Natural killer cell treated with Interleukin-12 subunit alpha and Interleukin-12 subunit beta and Interleukin-15 and Interleukin-18, amount 100 ng/mL, for 72 hours (primary cell): ENCODE measurements at regions not wholly inside any gene's neighbourhood (a gene's known extent, or its start where the extent isn't known, plus 50 kb on each side); places are given as distances from the start of the nearest gene placed in this dataset.

Experiments
- ATAC-seq, 2 donors: fragments of 150-1000 bp; cut with Tn5 transposase in 1 of 2; sonication (Bioruptor Pico), chemical (Tn5 transposase) in 1 of 2; 2 replicates each; pipeline ENCODE4 v1.10.0; 2021
- DNase-seq: peaks from one replicate; pipeline ENCODE4 v3.0.0; 2022; ENCODE audit warnings: low spot score
- H3K27ac Mint-ChIP-seq, 2 donors: 1 replicate in 1 of 2; 2 replicates in 1 of 2; pipeline ENCODE4 v1.8.0; 2022; ENCODE audit warnings: mixed read lengths in 2 of 2, mild to moderate bottlenecking in 1 of 2, moderate library complexity in 1 of 2
- H3K27me3 Mint-ChIP-seq, 2 donors: 1 replicate in 1 of 2; 2 replicates in 1 of 2; pipeline ENCODE4 v1.8.0; 2022; ENCODE audit warnings: mixed read lengths in 2 of 2
- H3K36me3 Mint-ChIP-seq: one replicate; pipeline ENCODE4 v1.8.0; 2022; ENCODE audit warnings: mixed read lengths
- H3K4me1 Mint-ChIP-seq, 2 donors: 1 replicate in 1 of 2; 2 replicates in 1 of 2; pipeline ENCODE4 v1.8.0; 2022; ENCODE audit warnings: low read depth in 2 of 2, mixed read lengths in 2 of 2, mild to moderate bottlenecking in 1 of 2
- H3K4me3 Mint-ChIP-seq: one replicate; pipeline ENCODE4 v1.8.0; 2022; ENCODE audit warnings: mixed read lengths
- H3K9me3 Mint-ChIP-seq: 2 replicates; pipeline ENCODE4 v1.8.0; 2022; ENCODE audit warnings: mixed read lengths

DNA sequence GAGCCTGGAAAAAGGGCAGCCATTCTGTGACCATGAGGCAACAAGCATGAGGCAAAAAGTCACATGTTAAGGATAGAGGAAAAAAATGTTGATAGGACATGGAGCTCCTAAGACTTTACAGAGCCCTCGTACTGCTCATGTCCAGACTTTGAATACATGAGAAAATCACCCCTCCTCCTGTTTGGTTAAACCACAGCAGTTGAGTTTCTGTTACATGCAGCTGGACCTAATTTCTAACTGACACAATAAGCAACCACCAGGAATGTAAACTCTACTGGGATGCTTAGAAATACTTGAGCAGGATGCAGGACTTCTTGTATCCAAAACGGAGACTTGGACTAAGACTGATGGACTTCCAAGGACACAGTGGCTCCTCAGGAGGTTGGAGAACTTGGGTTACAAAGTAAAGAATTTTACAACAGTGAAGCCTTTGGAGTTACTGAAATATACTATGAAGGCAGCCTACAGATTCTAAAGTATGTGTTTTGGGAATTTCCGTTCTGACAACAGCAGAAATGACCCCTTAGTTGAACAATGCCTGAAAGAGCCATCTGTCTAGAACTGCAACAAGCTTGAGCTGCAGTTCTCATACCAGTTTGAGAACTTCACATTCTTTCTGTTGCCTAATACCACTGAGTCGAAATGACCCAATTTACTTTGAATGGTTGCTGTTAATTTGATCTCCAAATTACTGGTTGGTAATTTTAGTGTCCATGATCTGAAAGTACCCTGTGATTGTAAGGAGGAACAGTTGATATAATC is 268.9 kb downstream of the PIK3R1 start:
- DNase-seq: no peak
- Mint-ChIP-seq H3K9me3 (peaks cover 4% of the 10 kb centered on the region), H3K4me3 (no peak overlapping the region), H3K36me3 (peaks cover 6% of the 10 kb centered on the region), H3K4me1 (peaks cover 0 to 4% of the 10 kb centered on the region in 2 donors), H3K27me3 (peaks cover 17 to 23% of the 10 kb centered on the region in 2 donors), H3K27ac (no peak overlapping the region)
- no peak for ATAC-seq

DNA sequence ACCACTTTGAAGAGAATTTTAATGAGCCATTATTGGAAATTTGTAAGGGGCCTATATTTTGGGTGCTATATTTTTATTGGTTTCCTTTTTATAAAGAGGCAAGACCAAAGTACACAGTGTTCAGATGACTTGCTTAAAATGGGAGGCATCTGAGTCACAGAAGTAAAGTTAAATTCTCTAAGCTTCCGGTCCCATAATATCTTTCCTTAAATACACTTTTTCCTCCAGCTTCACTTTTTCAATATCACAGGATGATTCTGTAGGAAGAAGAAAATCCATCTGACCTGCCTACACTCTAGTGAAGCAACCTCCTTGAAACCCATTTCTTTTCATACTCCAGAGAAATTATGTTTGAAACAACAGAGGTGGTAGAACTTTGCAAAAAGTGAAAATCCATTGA is 274.0 kb downstream of the PIK3R1 start:
- peaks cover 0 to 4% of the 10 kb centered on the region in 2 donors for H3K4me1 Mint-ChIP-seq
- H3K27me3 Mint-ChIP-seq: peaks cover 13 to 28% of the 10 kb centered on the region in 2 donors
- no peak overlapping the region for H3K27ac Mint-ChIP-seq
- DNase-seq (no peak), ATAC-seq (no peak)
- peaks cover 6% of the 10 kb centered on the region for H3K36me3 Mint-ChIP-seq
- H3K9me3 Mint-ChIP-seq: no peaks in the 10 kb centered on the region
- H3K4me3 Mint-ChIP-seq: no peak overlapping the region

DNA sequence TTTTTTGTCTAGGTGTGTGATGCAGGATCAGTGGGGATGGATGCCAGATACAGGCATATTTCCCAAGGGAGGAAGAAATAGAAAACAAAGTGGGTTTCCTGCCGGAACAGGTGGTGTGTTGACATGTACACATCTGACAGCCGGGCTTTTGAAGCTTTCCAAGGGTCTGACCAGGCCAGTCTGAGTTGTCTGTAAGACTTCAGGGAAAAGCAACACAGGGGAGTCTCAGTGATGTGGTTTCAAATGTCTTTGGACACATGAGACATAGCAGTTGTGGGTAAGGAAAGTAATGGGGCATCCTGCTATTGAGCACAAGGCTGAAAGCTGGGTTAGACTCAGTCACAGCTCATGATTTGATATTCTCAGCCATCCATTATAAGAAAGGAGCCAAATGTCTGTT is 274.9 kb downstream of the PIK3R1 start:
- Mint-ChIP-seq H3K4me1 (peaks cover 0 to 4% of the 10 kb centered on the region in 2 donors), H3K9me3 (no peaks in the 10 kb centered on the region), H3K27ac (no peak overlapping the region), H3K4me3 (no peak overlapping the region), H3K27me3 (peaks cover 13 to 28% of the 10 kb centered on the region in 2 donors), H3K36me3 (peaks cover 6% of the 10 kb centered on the region)
- ATAC-seq (no peak), DNase-seq (no peak)

DNA sequence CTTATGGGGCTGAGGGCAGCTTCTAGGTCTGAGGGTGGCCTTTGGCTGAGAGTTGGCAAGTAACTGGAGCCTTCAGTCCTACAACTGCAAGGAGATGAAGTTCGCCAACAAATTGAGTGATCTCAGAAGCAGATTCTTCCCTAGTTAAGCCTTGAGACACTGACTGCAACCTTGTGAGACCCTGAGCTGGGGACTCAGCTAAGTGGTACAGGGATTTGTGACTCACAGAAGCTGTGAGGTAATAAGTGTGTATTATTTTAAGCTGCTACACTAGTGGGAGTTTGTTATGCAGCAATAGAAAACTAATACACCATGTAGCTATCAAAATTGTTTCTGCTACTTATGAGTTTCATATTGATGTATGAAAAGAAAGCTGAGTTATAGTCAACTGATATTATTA is 279.2 kb downstream of the PIK3R1 start:
- Mint-ChIP-seq H3K9me3 (peaks cover 13% of the 10 kb centered on the region), H3K27ac (no peak overlapping the region), H3K27me3 (peaks cover 7 to 11% of the 10 kb centered on the region in 2 donors), H3K4me3 (no peak overlapping the region), H3K36me3 (peaks cover 10% of the 10 kb centered on the region), H3K4me1 (no peaks in the 10 kb centered on the region)
- ATAC-seq: no peak
- no peak for DNase-seq

DNA sequence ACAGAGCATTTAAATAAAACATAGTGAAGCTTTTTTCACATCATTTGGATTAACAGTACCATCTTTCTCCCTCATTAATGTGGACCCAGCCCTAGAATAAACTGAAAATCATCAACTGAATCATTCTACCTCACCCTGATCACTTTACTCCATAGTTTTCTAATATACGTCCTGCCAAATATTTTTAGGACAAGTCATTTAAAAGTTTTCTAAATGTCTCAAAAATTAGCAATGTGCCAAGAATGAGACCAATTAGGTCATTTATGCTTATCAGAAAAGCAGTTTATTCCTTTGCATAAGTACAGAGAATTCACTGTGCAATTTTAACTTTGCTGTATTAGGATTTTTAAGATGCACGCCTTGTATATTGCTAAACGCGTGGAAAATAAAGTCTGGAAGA is 284.4 kb downstream of the PIK3R1 start:
- no peak overlapping the region for H3K27ac Mint-ChIP-seq
- peaks cover 0 to 7% of the 10 kb centered on the region in 2 donors for H3K27me3 Mint-ChIP-seq
- no peak overlapping the region for H3K4me3 Mint-ChIP-seq
- peaks cover 10% of the 10 kb centered on the region for H3K36me3 Mint-ChIP-seq
- DNase-seq: no peak
- H3K9me3 Mint-ChIP-seq: peaks cover 13% of the 10 kb centered on the region
- no peak for ATAC-seq
- H3K4me1 Mint-ChIP-seq: no peaks in the 10 kb centered on the region

DNA sequence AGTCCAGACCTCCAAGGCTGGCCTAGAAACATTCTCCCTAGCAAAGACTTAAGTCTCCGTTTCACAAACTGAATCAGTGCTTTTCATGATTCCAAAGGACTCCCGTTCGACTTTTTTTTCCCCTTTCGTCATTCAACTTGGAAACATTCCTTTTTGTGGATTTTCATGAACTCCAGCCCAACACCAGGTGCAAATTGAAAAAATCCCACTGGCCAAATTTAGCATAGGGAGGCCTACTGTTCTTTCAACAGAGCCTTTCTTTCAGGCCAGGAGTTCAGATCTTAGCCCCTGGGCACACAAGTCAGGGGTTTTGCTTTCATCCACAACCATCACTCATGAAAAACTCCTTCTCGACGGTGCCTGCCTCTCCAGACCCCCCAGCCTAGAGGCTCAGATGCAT is 285.3 kb downstream of the PIK3R1 start:
- no peak for DNase-seq
- no peak overlapping the region for H3K27ac Mint-ChIP-seq
- peaks cover 10% of the 10 kb centered on the region for H3K36me3 Mint-ChIP-seq
- H3K4me1 Mint-ChIP-seq: no peaks in the 10 kb centered on the region
- peaks cover 0 to 7% of the 10 kb centered on the region in 2 donors for H3K27me3 Mint-ChIP-seq
- ATAC-seq: no peak
- H3K9me3 Mint-ChIP-seq: peaks cover 13% of the 10 kb centered on the region
- H3K4me3 Mint-ChIP-seq: no peak overlapping the region

DNA sequence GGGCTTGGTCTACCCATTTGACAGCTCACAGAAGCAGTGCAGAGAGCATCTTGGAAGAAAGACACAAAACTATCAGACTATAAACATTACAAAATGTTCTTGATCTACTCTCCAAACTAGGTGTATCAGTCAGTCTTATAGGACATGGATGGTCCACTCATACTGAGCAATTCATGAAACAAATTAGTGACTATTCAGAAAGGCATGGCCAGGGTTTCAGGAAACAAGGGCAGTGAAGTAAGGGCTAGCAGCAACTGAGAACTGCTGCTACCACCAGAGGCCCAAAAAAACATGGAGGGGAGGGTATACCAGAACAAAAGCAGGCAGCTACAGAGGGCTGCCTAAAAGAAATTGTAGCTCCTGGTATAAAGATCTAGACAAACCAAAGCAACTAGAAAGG is 287.0 kb downstream of the PIK3R1 start:
- peaks cover 1% of the 10 kb centered on the region for H3K36me3 Mint-ChIP-seq
- H3K27me3 Mint-ChIP-seq: peaks cover 0 to 7% of the 10 kb centered on the region in 2 donors
- no peak for ATAC-seq
- DNase-seq: no peak
- H3K4me1 Mint-ChIP-seq: no peaks in the 10 kb centered on the region
- H3K9me3 Mint-ChIP-seq: peaks cover 8% of the 10 kb centered on the region
- H3K27ac Mint-ChIP-seq: no peak overlapping the region
- H3K4me3 Mint-ChIP-seq: no peak overlapping the region

DNA sequence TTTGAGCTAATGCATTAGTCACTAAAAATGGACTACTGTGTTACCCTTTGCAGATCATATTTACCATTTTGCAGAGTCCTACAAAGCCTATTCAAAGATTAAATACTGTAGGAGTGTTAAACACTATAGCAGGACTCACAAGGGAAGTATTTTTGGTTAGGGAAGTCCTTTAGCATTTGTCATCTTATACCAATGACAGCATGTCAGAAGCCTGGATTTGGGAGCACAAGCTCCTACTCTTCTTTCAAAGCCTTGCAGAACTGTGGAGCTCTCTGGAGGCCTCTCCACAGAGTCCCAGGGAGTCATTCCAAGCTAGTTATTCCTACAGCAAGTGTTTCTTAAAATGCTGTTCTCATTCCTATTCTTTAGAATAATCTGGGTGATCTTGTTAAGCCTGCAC is 288.8 kb downstream of the PIK3R1 start:
- Mint-ChIP-seq H3K4me1 (no peaks in the 10 kb centered on the region), H3K4me3 (no peak overlapping the region), H3K9me3 (peaks cover 2% of the 10 kb centered on the region), H3K36me3 (no peaks in the 10 kb centered on the region), H3K27ac (no peak overlapping the region), H3K27me3 (peaks cover 0 to 7% of the 10 kb centered on the region in 2 donors)
- ATAC-seq (no peak), DNase-seq (no peak)

DNA sequence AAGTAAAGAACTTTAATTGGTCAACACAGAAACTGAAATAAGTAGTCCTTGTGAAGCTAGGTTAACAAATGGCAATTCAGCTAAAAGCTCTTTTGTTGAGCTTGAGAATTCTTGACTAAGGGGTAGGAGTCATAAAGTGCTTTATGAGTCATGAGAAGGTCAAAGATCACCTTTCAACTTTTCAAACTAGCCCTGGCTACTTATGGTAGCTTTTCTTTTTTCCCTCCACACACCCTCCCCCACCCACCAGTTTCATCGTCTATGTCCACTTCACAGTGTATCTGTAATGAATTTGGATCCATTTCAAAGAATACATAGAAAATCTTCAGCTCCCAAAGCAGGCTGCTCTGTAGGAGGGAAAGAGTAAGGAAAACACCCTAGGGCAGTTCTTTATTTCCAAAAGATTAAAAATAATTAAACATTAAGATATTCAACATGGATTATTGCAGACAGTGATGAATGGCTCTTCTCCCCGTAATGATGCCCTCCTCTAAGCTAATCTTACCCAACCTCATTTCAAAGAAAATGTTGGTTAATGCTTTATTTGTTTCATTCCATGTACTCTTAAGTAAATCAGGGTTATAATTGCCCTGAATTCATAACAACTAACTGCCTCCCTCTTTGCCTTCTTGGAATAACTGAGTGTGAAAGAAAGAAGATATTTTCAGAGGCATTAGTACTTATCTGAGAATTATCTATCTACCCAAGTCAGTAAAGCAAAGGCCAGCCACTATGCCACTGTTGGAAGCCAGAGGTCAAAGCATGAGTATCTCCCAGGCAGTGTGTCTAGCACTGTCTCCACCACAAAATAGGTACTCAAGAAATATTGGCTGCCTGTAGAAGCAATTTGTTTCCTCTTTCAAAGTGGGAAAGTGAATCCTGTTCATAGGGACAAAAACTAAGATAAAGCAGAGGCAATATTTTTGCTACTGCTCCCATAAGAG is 290.6 kb downstream of the PIK3R1 start:
- Mint-ChIP-seq H3K4me1 (no peaks in the 10 kb centered on the region), H3K27ac (no peak overlapping the region), H3K36me3 (no peaks in the 10 kb centered on the region), H3K9me3 (peaks cover 2% of the 10 kb centered on the region), H3K27me3 (peaks cover 8 to 11% of the 10 kb centered on the region in 2 donors), H3K4me3 (no peak overlapping the region)
- ATAC-seq: no peak
- DNase-seq: no peak

DNA sequence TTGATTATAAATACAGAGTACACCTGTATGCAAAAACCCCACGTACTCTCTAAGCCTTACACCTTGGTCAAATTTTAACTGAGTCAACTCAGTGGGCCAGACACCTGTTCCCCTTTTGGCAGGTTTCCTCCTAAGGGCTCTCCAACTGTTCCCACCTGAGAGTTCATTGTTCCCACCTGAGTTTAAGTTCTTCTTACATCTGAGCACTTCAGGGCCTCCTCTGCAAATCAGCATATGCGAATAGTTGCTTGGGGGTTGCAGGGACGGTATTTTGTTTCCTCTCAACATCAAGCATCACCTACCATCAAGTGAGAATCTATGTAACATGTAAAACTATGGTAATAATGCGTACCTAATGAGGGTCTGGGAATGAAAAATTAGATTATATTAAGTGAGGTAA is 300.0 kb downstream of the PIK3R1 start:
- Mint-ChIP-seq H3K4me3 (no peak overlapping the region), H3K4me1 (peaks cover 0 to 4% of the 10 kb centered on the region in 2 donors)

DNA sequence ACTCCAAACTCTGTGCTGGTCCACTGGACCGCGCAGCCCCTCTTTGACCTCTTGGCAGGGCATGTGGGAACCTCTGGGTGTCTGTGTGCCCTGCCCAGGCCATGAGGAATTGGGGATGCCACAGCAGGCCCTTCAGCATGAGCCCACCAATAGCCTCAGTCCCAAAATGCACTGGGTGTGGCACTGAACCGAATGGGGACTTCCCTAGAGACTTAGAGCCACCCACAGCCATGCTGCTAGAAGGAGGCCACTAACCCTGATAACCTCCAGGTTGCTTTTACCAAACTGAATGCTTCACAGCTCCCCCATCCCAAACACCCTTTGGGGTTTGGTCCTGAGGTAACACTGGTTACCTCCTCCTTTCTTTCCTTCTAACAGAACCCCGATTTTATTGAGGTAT is 302.7 kb downstream of the PIK3R1 start:
- DNase-seq (no peak), ATAC-seq (no peak)
- H3K9me3 Mint-ChIP-seq: no peaks in the 10 kb centered on the region
- no peaks in the 10 kb centered on the region for H3K36me3 Mint-ChIP-seq
- H3K4me3 Mint-ChIP-seq: no peak overlapping the region
- H3K4me1 Mint-ChIP-seq: peaks cover 0 to 4% of the 10 kb centered on the region in 2 donors
- no peak overlapping the region for H3K27ac Mint-ChIP-seq
- H3K27me3 Mint-ChIP-seq: peaks cover 5 to 6% of the 10 kb centered on the region in 2 donors

More for the DNA sequence above, 300.0 kb downstream of the PIK3R1 start:
- H3K36me3 Mint-ChIP-seq: no peaks in the 10 kb centered on the region
- H3K27me3 Mint-ChIP-seq: peaks cover 13 to 16% of the 10 kb centered on the region in 2 donors
- no peak for DNase-seq
- no peak overlapping the region for H3K27ac Mint-ChIP-seq
- H3K9me3 Mint-ChIP-seq: peaks cover 3% of the 10 kb centered on the region
- ATAC-seq: no peak

DNA sequence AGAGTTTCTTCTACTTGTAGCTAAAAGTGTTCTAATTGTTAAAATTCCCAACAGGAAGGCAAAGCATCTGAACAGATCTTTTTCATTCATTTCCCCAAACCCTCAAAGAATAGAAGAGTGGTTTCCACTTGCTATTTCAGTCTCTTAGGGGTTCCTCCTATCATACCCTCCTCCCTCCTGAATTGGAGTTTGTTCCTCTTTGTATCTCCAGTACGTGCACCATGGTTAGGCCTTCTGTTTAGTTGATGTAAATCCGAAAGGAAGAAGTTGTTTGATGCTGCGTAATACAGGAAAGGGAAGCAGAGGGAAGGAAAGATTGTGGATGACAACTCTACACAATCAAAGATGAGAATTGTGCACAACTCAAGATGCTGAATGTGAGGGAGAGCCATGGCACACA is 303.6 kb downstream of the PIK3R1 start:
- Mint-ChIP-seq H3K36me3 (no peaks in the 10 kb centered on the region), H3K9me3 (no peaks in the 10 kb centered on the region), H3K4me1 (peaks cover 0 to 4% of the 10 kb centered on the region in 2 donors), H3K4me3 (no peak overlapping the region), H3K27me3 (peaks cover 5 to 6% of the 10 kb centered on the region in 2 donors), H3K27ac (no peak overlapping the region)
- DNase-seq: no peak
- ATAC-seq: no peak

DNA sequence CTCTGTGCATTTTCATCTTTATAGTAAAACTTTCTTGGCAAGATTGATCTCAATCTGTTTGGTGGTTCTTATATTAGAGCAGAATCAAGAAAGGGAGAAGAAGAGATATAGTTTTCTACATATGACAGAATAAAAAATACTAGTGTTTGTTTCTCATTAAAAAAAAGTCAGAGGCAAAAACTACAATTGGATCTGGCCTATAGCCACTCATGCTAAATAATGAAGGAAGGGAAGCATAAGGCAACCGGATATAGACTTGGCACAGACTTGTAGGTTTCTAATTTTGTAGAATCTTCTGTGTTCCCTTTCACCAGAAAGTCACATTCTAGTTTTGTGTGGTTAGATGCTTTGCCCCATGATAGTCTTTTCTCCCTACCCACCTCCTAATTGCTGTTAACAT is 306.2 kb downstream of the PIK3R1 start:
- ATAC-seq (no peak), DNase-seq (no peak)
- Mint-ChIP-seq H3K27me3 (peaks cover 0 to 8% of the 10 kb centered on the region in 2 donors), H3K4me3 (no peak overlapping the region), H3K27ac (no peak overlapping the region), H3K4me1 (peaks cover 0 to 4% of the 10 kb centered on the region in 2 donors), H3K36me3 (no peaks in the 10 kb centered on the region), H3K9me3 (no peaks in the 10 kb centered on the region)

DNA sequence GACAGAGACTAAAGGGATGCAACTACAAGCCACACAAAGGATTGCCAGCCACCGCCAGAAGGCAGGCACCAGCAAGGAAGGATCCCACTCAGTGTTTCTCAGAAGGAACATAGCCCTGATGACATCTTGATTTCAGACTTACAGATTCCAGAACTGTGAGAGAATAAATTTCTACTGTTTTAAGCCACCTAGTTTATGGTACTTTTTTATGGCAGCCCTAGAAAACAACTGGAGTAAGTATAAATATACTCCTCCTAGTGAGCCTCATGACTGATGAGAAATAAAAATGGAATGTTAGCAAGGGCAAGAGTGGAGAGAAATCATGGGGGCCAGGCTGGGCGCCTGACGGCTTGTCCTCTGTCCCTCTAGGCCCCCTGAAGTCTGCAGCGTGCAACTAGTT is 307.3 kb downstream of the PIK3R1 start:
- DNase-seq (no peak), ATAC-seq (no peak)
- Mint-ChIP-seq H3K27ac (no peak overlapping the region), H3K27me3 (peaks cover 0 to 5% of the 10 kb centered on the region in 2 donors), H3K4me3 (no peak overlapping the region), H3K9me3 (no peaks in the 10 kb centered on the region), H3K36me3 (peaks cover under 1% of the 10 kb centered on the region), H3K4me1 (no peaks in the 10 kb centered on the region)
